Neural cell (in vitro differentiated cells): ENCODE measurements at regions not wholly inside any gene's neighbourhood (a gene's known extent, or its start where the extent isn't known, plus 50 kb on each side); places are given as distances from the start of the nearest gene placed in this dataset.

Source experiments
- H2AFZ ChIP-seq: fragments of 200-600, 300-800 bp; sonication (generic), shearing (Covaris generic); 2 replicates; pipeline ENCODE4 v1.6.0; 2014; ENCODE audit warnings: low read depth, mild to moderate bottlenecking, antibody characterized with exemption, low read length, moderate library complexity
- H3F3A ChIP-seq: fragments of 200-600 bp; shearing (Covaris generic); 2 replicates; pipeline ENCODE4 v1.6.1; 2016; ENCODE audit warnings: mild to moderate bottlenecking, moderate library complexity, mixed read lengths, antibody characterized with exemption, low read length; ENCODE audit not compliant: insufficient read depth, poor library complexity, severe bottlenecking
- H3K27ac ChIP-seq: fragments of 200-600, 300-800 bp; sonication (generic), shearing (Covaris generic); 2 replicates; pipeline ENCODE4 v1.5.1; 2014; ENCODE audit warnings: mild to moderate bottlenecking, low read length, moderate library complexity
- H3K27me3 ChIP-seq: fragments of 300-800, 200-600 bp; sonication (generic), shearing (Covaris generic); 2 replicates; pipeline ENCODE4 v1.6.0; 2014; ENCODE audit warnings: mild to moderate bottlenecking, low read depth, low read length, moderate library complexity; ENCODE audit not compliant: insufficient read depth
- H3K36me3 ChIP-seq: fragments of 300-800, 200-600 bp; sonication (generic), shearing (Covaris generic); 2 replicates; pipeline ENCODE4 v1.5.1; 2014; ENCODE audit warnings: mild to moderate bottlenecking, antibody characterized with exemption, low read length, moderate library complexity; ENCODE audit not compliant: insufficient read depth
- H3K4me2 ChIP-seq: fragments of 300-800, 200-600 bp; sonication (generic), shearing (Covaris generic); 2 replicates; pipeline ENCODE4 v1.6.0; 2014; ENCODE audit warnings: mild to moderate bottlenecking, low read length
- H3K4me3 ChIP-seq: fragments of 300-800, 200-600 bp; sonication (generic), shearing (Covaris generic); 2 replicates; pipeline ENCODE4 v1.5.1; 2014; ENCODE audit warnings: mild to moderate bottlenecking, low read length, moderate library complexity
- H3K79me2 ChIP-seq: fragments of 200-600 bp; shearing (Covaris generic); replicated peaks from 2 replicates; pipeline ENCODE4 v1.6.0; 2014; ENCODE audit warnings: mild to moderate bottlenecking, low read length, moderate library complexity; ENCODE audit not compliant: insufficient read depth
- H3K9ac ChIP-seq: fragments of 300-800, 200-600 bp; sonication (generic), shearing (Covaris generic); 2 replicates; pipeline ENCODE4 v1.6.1; 2016; ENCODE audit warnings: mild to moderate bottlenecking, low read length, mixed read lengths
- H3K9me2 ChIP-seq: fragments of 200-600 bp; shearing (Covaris generic); 2 replicates; pipeline ENCODE4 v1.6.1; 2016; ENCODE audit warnings: mild to moderate bottlenecking, low read length, mixed read lengths; ENCODE audit not compliant: insufficient read depth
- H3K9me3 ChIP-seq: fragments of 200-600, 300-800 bp; sonication (generic), shearing (Covaris generic); 2 replicates; pipeline ENCODE4 v1.6.1; 2016; ENCODE audit warnings: mild to moderate bottlenecking, mixed run types, low read length, moderate library complexity, mixed read lengths
- H4K20me1 ChIP-seq: fragments of 200-600 bp; shearing (Covaris generic); 2 replicates; pipeline ENCODE4 v1.6.1; 2016; ENCODE audit warnings: mild to moderate bottlenecking, mixed run types; ENCODE audit not compliant: insufficient read depth
- CTCF ChIP-seq: fragments of 450-650 bp; IDR thresholded peaks from 2 replicates; pipeline ENCODE4 v1.5.1; 2014; ENCODE audit warnings: antibody characterized with exemption, mild to moderate bottlenecking, moderate library complexity; ENCODE audit not compliant: poor library complexity, severe bottlenecking
- EP300 ChIP-seq: fragments of 450-650 bp; conservative IDR thresholded peaks from 2 replicates; pipeline ENCODE4 v1.6.1; 2014; ENCODE audit warnings: antibody characterized with exemption, mild to moderate bottlenecking, moderate library complexity; ENCODE audit not compliant: poor library complexity, severe bottlenecking
- EZH2 ChIP-seq: fragments of 200-600, 300-800 bp; shearing (Covaris generic), sonication (generic); IDR thresholded peaks from 2 replicates; pipeline ENCODE4 v1.6.1; 2014; ENCODE audit warnings: antibody characterized with exemption, low read length, borderline replicate concordance, mild to moderate bottlenecking; ENCODE audit not compliant: insufficient read depth, poor library complexity, severe bottlenecking
- MXI1 ChIP-seq: fragments of 450-650 bp; conservative IDR thresholded peaks from 2 replicates; pipeline ENCODE4 v1.6.1; 2014; ENCODE audit warnings: antibody characterized with exemption, mild to moderate bottlenecking; ENCODE audit not compliant: poor library complexity, severe bottlenecking
- POLR2AphosphoS5 ChIP-seq: IDR thresholded peaks from 2 replicates; pipeline ENCODE4 v1.6.1; 2012
- RAD21 ChIP-seq: fragments of 450-650 bp; conservative IDR thresholded peaks from 2 replicates; pipeline ENCODE4 v1.6.1; 2014; ENCODE audit warnings: antibody characterized with exemption, mild to moderate bottlenecking, moderate library complexity
- SMC3 ChIP-seq: fragments of 450-650 bp; conservative IDR thresholded peaks from 2 replicates; pipeline ENCODE4 v1.6.1; 2014; ENCODE audit warnings: antibody characterized with exemption, mild to moderate bottlenecking, moderate library complexity; ENCODE audit not compliant: poor library complexity
- TAF1 ChIP-seq: IDR thresholded peaks from 2 replicates; pipeline ENCODE4 v1.6.1; 2012; ENCODE audit warnings: low read depth
- TF ChIP-seq, protein P1 (sequence below): IDR thresholded peaks from 2 replicates; pipeline ENCODE4 v1.6.1; 2012; ENCODE audit warnings: borderline replicate concordance

GRCh38 chr4:99716996-99717395, 59.4 kb upstream of the C4orf54 start:
- no peaks in the 10 kb centered on the region for H3K9me3 ChIP-seq
- no peak overlapping the region for H3K4me2 ChIP-seq
- no peaks in the 10 kb centered on the region for H3K27me3 ChIP-seq
- no peaks in the 10 kb centered on the region for H3F3A ChIP-seq
- H4K20me1 ChIP-seq = no peaks in the 10 kb centered on the region
- H3K4me3 ChIP-seq = no peak overlapping the region
- no peaks in the 10 kb centered on the region for H3K9me2 ChIP-seq
- no peaks in the 10 kb centered on the region for H3K79me2 ChIP-seq
- H2AFZ ChIP-seq = no peak overlapping the region
- no peak overlapping the region for H3K27ac ChIP-seq
- H3K9ac ChIP-seq = no peak overlapping the region
- no peaks in the 10 kb centered on the region for H3K36me3 ChIP-seq
- no peak for TF ChIP-seq SMC3

DNA sequence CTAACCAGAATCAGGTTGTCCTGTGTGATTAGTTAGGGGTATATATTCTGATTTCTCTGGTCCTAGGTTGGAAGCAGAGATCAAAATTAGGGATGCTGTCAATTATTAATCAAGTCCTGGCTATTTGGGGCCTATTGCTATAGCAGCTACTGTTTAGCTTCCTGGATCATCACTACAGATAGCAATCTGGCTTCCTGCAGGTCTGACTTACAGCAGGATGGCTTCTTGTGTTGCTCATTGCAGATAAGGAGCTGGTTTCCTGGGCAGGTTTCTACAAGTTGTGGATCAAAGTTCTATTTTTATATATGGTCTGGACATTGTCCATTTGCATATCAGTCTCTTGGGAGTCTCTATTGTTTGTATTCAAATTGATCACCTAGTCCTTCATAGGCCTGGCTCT, 57.7 kb upstream of the C4orf54 start:
- Histone ChIP-seq H3K4me2 (no peak overlapping the region), H3K9me3 (no peaks in the 10 kb centered on the region), H3K79me2 (no peaks in the 10 kb centered on the region), H4K20me1 (no peaks in the 10 kb centered on the region), H2AFZ (no peak overlapping the region), H3K36me3 (no peaks in the 10 kb centered on the region), H3K27ac (no peak overlapping the region), H3K4me3 (no peak overlapping the region), H3K9ac (no peak overlapping the region), H3K27me3 (no peaks in the 10 kb centered on the region), H3K9me2 (no peaks in the 10 kb centered on the region), H3F3A (no peaks in the 10 kb centered on the region)
- TF ChIP-seq CTCF (no peak), SMC3 (no peak), POLR2AphosphoS5 (no peak), RAD21 (no peak), EP300 (no peak), MXI1 (no peak), TAF1 (no peak), EZH2 (no peak)
- TF ChIP-seq, protein P1, sequence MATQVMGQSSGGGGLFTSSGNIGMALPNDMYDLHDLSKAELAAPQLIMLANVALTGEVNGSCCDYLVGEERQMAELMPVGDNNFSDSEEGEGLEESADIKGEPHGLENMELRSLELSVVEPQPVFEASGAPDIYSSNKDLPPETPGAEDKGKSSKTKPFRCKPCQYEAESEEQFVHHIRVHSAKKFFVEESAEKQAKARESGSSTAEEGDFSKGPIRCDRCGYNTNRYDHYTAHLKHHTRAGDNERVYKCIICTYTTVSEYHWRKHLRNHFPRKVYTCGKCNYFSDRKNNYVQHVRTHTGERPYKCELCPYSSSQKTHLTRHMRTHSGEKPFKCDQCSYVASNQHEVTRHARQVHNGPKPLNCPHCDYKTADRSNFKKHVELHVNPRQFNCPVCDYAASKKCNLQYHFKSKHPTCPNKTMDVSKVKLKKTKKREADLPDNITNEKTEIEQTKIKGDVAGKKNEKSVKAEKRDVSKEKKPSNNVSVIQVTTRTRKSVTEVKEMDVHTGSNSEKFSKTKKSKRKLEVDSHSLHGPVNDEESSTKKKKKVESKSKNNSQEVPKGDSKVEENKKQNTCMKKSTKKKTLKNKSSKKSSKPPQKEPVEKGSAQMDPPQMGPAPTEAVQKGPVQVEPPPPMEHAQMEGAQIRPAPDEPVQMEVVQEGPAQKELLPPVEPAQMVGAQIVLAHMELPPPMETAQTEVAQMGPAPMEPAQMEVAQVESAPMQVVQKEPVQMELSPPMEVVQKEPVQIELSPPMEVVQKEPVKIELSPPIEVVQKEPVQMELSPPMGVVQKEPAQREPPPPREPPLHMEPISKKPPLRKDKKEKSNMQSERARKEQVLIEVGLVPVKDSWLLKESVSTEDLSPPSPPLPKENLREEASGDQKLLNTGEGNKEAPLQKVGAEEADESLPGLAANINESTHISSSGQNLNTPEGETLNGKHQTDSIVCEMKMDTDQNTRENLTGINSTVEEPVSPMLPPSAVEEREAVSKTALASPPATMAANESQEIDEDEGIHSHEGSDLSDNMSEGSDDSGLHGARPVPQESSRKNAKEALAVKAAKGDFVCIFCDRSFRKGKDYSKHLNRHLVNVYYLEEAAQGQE = no peak

DNA sequence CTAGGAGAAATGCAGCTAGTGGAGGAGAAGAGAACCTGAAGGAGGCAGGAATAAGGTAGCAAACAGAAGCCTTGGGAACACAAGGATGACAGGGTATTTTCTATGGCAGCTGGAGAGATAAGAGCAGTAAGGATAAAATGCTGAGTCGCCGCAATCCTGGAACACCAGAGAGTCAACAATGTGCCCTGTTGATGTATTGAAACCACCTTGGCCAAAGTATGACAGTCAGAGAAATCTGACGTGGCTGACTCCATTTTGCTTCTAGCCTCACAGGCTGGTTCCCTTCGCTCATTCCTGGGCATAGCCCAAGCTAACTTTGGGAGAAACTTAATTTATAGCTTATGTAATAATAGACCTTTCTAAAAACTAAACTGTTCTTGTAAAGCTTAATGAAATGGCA, 56.6 kb upstream of the C4orf54 start:
- Histone ChIP-seq H3K9me2 (no peaks in the 10 kb centered on the region), H3K36me3 (no peaks in the 10 kb centered on the region), H3K9ac (no peak overlapping the region), H4K20me1 (no peaks in the 10 kb centered on the region), H3K4me2 (no peak overlapping the region), H3K79me2 (no peaks in the 10 kb centered on the region), H3F3A (no peaks in the 10 kb centered on the region), H3K4me3 (no peak overlapping the region), H3K9me3 (no peaks in the 10 kb centered on the region), H3K27me3 (no peaks in the 10 kb centered on the region), H2AFZ (no peak overlapping the region), H3K27ac (no peak overlapping the region)
- TF ChIP-seq SMC3 (no peak), TAF1 (no peak)
